K562 (cell line): ENCODE measurements at regions not wholly inside any gene's neighbourhood (a gene's known extent, or its start where the extent isn't known, plus 50 kb on each side); places are given as distances from the start of the nearest gene placed in this dataset.

ENCODE experiments used
- ATAC-seq: fragments of 200-7000 bp; cut with Tn5 transposase; 3 replicates; pipeline ENCODE4 v1.9.1; 2020; ENCODE audit warnings: moderate library complexity
- BruUV-seq: library from RNA; stranded (reverse); fragments of 400-500 nt; replicated peaks from 2 replicates; lab custom pipeline; 2021; lab: Mats Ljungman, UMichigan
- CTCF ChIA-PET: fragments of 300-600 bp; formaldehyde crosslinking; extraction: SDS; loops from one replicate; lab custom pipeline; 2021; ENCODE audit warnings: low intra/inter-chr PET ratio; lab: Yijun Ruan, JAX
- POLR2A ChIA-PET: fragments of 300-600, 350-650 bp; sonication (Branson Sonifier 250); formaldehyde crosslinking; extraction: SDS; loops from one replicate; lab custom pipeline; 2021; ENCODE audit warnings: antibody characterized with exemption, inconsistent platforms; lab: Yijun Ruan, JAX
- DNase-seq, 4 experiments: peaks; one replicate each; pipeline versions ENCODE4 v3.0.0 to v3.0.0-alpha.2; 2011 to 2018; ENCODE audit warnings: low spot score in 3 of 4, mixed read lengths in 3 of 4; ENCODE audit errors: extremely low read depth in 1 of 4
- FAIRE-seq: peaks from 2 replicates; lab custom pipeline; 2011; peaks lifted over from hg19 to GRCh38; lab: Jason Lieb, UNC
- H2AFZ ChIP-seq: 2 replicates; pipeline ENCODE4 v1.6.0; 2011; ENCODE audit warnings: low read depth, low read length, control low read depth, inconsistent platforms
- H3K27ac ChIP-seq: fragments of 200-600 bp; 3 replicates; pipeline ENCODE4 v1.8.0; 2011; ENCODE audit warnings: low read depth, mild to moderate bottlenecking, control low read depth, inconsistent platforms, low read length, moderate library complexity, mixed read lengths; ENCODE audit errors: extremely low read depth
- H3K27me3 ChIP-seq, 2 experiments: fragments of 300-600 bp in 1 of 2; 2 replicates in 1 of 2; 3 replicates in 1 of 2; pipeline versions ENCODE4 v1.6.0 to v1.8.0; 2011; ENCODE audit warnings: inconsistent platforms in 2 of 2, low read length in 2 of 2, mild to moderate bottlenecking in 1 of 2, mixed read lengths in 1 of 2, moderate library complexity in 1 of 2; ENCODE audit not compliant: control insufficient read depth in 2 of 2, insufficient read depth in 2 of 2
- H3K36me3 ChIP-seq: fragments of 300-600 bp; 3 replicates; pipeline ENCODE4 v1.8.0; 2011; ENCODE audit warnings: mild to moderate bottlenecking, low read length, inconsistent platforms; ENCODE audit not compliant: control insufficient read depth, insufficient read depth
- H3K4me1 ChIP-seq, 2 experiments: fragments of 200-600 bp in 1 of 2; replicated peaks in 1 of 2; 2 replicates in 1 of 2; 3 replicates in 1 of 2; pipeline versions ENCODE4 v1.5.1 to v1.8.0; 2011; ENCODE audit warnings: inconsistent platforms in 2 of 2, low read length in 2 of 2, mild to moderate bottlenecking in 1 of 2, mixed read lengths in 1 of 2, moderate library complexity in 1 of 2; ENCODE audit not compliant: control insufficient read depth in 2 of 2, insufficient read depth in 2 of 2
- H3K4me2 ChIP-seq: 2 replicates; pipeline ENCODE4 v1.6.1; 2011; ENCODE audit warnings: low read length, control low read depth, inconsistent platforms, mixed read lengths; ENCODE audit not compliant: insufficient read depth
- H3K4me3 ChIP-seq: fragments of 200-600 bp; sonication (generic), shearing (Covaris generic); 2 replicates; pipeline ENCODE4 v1.5.1; 2016; ENCODE audit warnings: control low read depth, inconsistent platforms
- H3K79me2 ChIP-seq: fragments of 200-600 bp; 3 replicates; pipeline ENCODE4 v1.8.0; 2011; ENCODE audit warnings: low read length, inconsistent platforms; ENCODE audit not compliant: control insufficient read depth, insufficient read depth
- H3K9ac ChIP-seq, 2 experiments: 2 replicates each; pipeline versions ENCODE4 v1.6.0 to v1.6.1; 2011; ENCODE audit warnings: low read depth in 2 of 2, low read length in 2 of 2, control low read depth in 1 of 2, inconsistent platforms in 1 of 2, mild to moderate bottlenecking in 1 of 2, mixed read lengths in 1 of 2; ENCODE audit not compliant: insufficient read depth in 1 of 2
- H3K9me1 ChIP-seq: one replicate; pipeline ENCODE4 v1.6.0; 2011; ENCODE audit warnings: inconsistent platforms, mild to moderate bottlenecking, low read length, moderate library complexity; ENCODE audit not compliant: control insufficient read depth, insufficient read depth
- H3K9me3 ChIP-seq: replicated peaks from 2 replicates; pipeline ENCODE4 v1.5.1; 2011; ENCODE audit warnings: low read depth, low read length, inconsistent platforms; ENCODE audit not compliant: control insufficient read depth, insufficient read depth
- H4K20me1 ChIP-seq: replicated peaks from 2 replicates; pipeline ENCODE4 v1.6.1; 2011; ENCODE audit warnings: low read length, inconsistent platforms, mixed read lengths; ENCODE audit not compliant: control insufficient read depth, insufficient read depth
- ATF3 ChIP-seq, 2 experiments: fragments of 450-650 bp in 1 of 2; sonication (generic) in 1 of 2; formaldehyde crosslinking in 1 of 2; IDR thresholded peaks in 1 of 2; conservative IDR thresholded peaks in 1 of 2; 2 replicates each; pipeline versions ENCODE4 v1.6.1 to v1.8.1; 2016 to 2023; ENCODE audit warnings: mild to moderate bottlenecking in 2 of 2, moderate library complexity in 2 of 2, inconsistent platforms in 1 of 2, missing genetic modification reagents in 1 of 2
- HCFC1 ChIP-seq: IDR thresholded peaks from 2 replicates; pipeline ENCODE4 v1.6.1; 2012; ENCODE audit warnings: low read depth, low read length, improper control_type of control experiment
- NFXL1 ChIP-seq: fragments of 450-650 bp; formaldehyde crosslinking; IDR thresholded peaks from 2 replicates; pipeline ENCODE4 v1.4.0; 2021; ENCODE audit warnings: mild to moderate bottlenecking
- SRSF1 ChIP-seq: fragments of 200-400 bp; formaldehyde crosslinking; IDR thresholded peaks from 2 replicates; pipeline ENCODE4 v1.6.1; 2017; ENCODE audit warnings: mild to moderate bottlenecking, low read depth, low read length, moderate library complexity
- ZFP30 ChIP-seq: fragments of 250-450 bp; sonication (Bioruptor Pico); IDR thresholded peaks from 2 replicates; pipeline ENCODE4 v1.8.0; 2022; ENCODE audit warnings: moderate library complexity, mild to moderate bottlenecking, inconsistent platforms, borderline replicate concordance
- WGBS: fragments of 100-300 bp; shearing (Covaris generic); methylation state at CpG from one replicate; pipeline ENCODE4 v1.1.6; 2016; ENCODE audit warnings: low coverage, mixed read lengths; ENCODE audit not compliant: insufficient coverage; ENCODE audit errors: missing lambda C conversion rate; 5-methylcytosine and 5-hydroxymethylcytosine counted together
- in situ Hi-C: fragments of 300-500 bp; cut with MboI; formaldehyde crosslinking; loops from 4 replicates; pipeline ENCODE4 v1.15.0; 2018; ENCODE audit warnings: inconsistent platforms, mixed read lengths
- intact Hi-C: fragments of 100-400 bp; cut with micrococcal nuclease; formaldehyde crosslinking; loops from 2 replicates; pipeline ENCODE4 v1.14.2; 2022

- no peak for TF ChIP-seq SRSF1
- no peak for TF ChIP-seq HCFC1
- no peak for TF ChIP-seq ZFP30
- TF ChIP-seq ATF3 (IDR thresholded peaks at IDR 0.05) = peak; percentile 39; the same call in 1 of the 2 replicates
- TF ChIP-seq ATF3 (CRISPR knock-in tag; conservative IDR thresholded peaks at IDR 0.05) = no peak
- no peak for TF ChIP-seq NFXL1 (CRISPR knock-in tag)
- CTCF ChIA-PET = no interaction called here
- no peaks in the 10 kb centered on the region for H3K36me3 ChIP-seq
- ATAC-seq = no peak
- no peak for FAIRE-seq
- BruUV-seq = no TSS peak
- H3K79me2 ChIP-seq = no peaks in the 10 kb centered on the region
- no peaks in the 10 kb centered on the region for H3K9me1 ChIP-seq
- H4K20me1 ChIP-seq = no peaks in the 10 kb centered on the region
- H3K9me3 ChIP-seq = no peaks in the 10 kb centered on the region
- H3K9ac ChIP-seq = no peak overlapping the region
- 44% methylated on average over 10 of the region's 10 CpGs for WGBS
- POLR2A ChIA-PET = interaction anchor here (0.6 to 1.2 kb wide), 2 partner anchors 24 to 33 kb away, joined by 3 read pairs; no protein-coding TSS in a partner anchor
- intact Hi-C loops = no loop called here
- H3K4me1 ChIP-seq = no peaks in the 10 kb centered on the region
- no peak overlapping the region for H3K4me3 ChIP-seq
- in situ Hi-C loops = no loop called here
- DNase-seq = no peak
- H2AFZ ChIP-seq = peak overlapping the region; percentile 40; the same call in 1 of the 2 replicates
- H3K27me3 ChIP-seq = no peaks in the 10 kb centered on the region
- H3K4me2 ChIP-seq = no peak overlapping the region
- H3K27ac ChIP-seq = no peak overlapping the region
These were observed 234.8 kb downstream of the AUH start for GRCh38 chr9:91126761-91127445.
